Cardiac muscle cell (in vitro differentiated cells and primary cell): ENCODE measurements at regions not wholly inside any gene's neighbourhood (a gene's known extent, or its start where the extent isn't known, plus 50 kb on each side); places are given as distances from the start of the nearest gene placed in this dataset.
"Not testable (repeated sequence)": the region's sequence is repeated elsewhere in the genome, so short reads cannot be mapped to it uniquely, and the experiment has no call there.

Experiments
- DNase-seq, 2 donors: peaks; one replicate each; pipeline versions ENCODE4 v3.0.0 to v3.0.0-alpha.2; 2010 to 2017; ENCODE audit warnings: low read depth in 1 of 2, low spot score in 1 of 2
- H3K27ac ChIP-seq: fragments of 200-600 bp; sonication (generic); 2 replicates; pipeline ENCODE4 v1.5.1; 2016
- H3K27me3 ChIP-seq: fragments of 200-600 bp; sonication (generic); 2 replicates; pipeline ENCODE4 v1.6.0; 2016; ENCODE audit warnings: control low read depth
- H3K36me3 ChIP-seq: fragments of 200-600 bp; sonication (generic); 2 replicates; pipeline ENCODE4 v1.5.1; 2016; ENCODE audit warnings: control low read depth
- H3K4me1 ChIP-seq: fragments of 200-600 bp; sonication (generic); 2 replicates; pipeline ENCODE4 v1.8.1; 2017; ENCODE audit warnings: low read depth, mild to moderate bottlenecking, mixed run types
- H3K4me3 ChIP-seq: fragments of 200-600 bp; sonication (generic); 2 replicates; pipeline ENCODE4 v1.5.1; 2016; ENCODE audit warnings: mild to moderate bottlenecking
- H3K9me3 ChIP-seq: fragments of 200-600 bp; sonication (generic); 2 replicates; pipeline ENCODE4 v1.5.1; 2017; ENCODE audit warnings: low read depth, mild to moderate bottlenecking, control low read depth
- CTCF ChIP-seq: IDR thresholded peaks from 2 replicates; pipeline ENCODE4 v1.5.1; 2012; ENCODE audit warnings: low read depth, mild to moderate bottlenecking, low read length

- H3K4me1 ChIP-seq = no peaks in the 10 kb centered on the region
- no peak for DNase-seq
- H3K9me3 ChIP-seq = no peaks in the 10 kb centered on the region
- no peaks in the 10 kb centered on the region for H3K27me3 ChIP-seq
- H3K36me3 ChIP-seq = no peaks in the 10 kb centered on the region
- no peak for TF ChIP-seq CTCF
- H3K4me3 ChIP-seq = no peak overlapping the region
- no peak overlapping the region for H3K27ac ChIP-seq
Observed at GRCh38 chr3:165614337-165614736, 222.9 kb downstream of the BCHE start.

- Histone ChIP-seq H3K27ac (no peak overlapping the region), H3K27me3 (no peaks in the 10 kb centered on the region), H3K4me3 (no peak overlapping the region), H3K36me3 (no peaks in the 10 kb centered on the region), H3K9me3 (no peaks in the 10 kb centered on the region), H3K4me1 (no peaks in the 10 kb centered on the region)
- TF ChIP-seq CTCF = no peak
- no peak for DNase-seq
Observed at GRCh38 chr3:165613014-165613413, 224.2 kb downstream of the BCHE start.

- Histone ChIP-seq H3K36me3 (no peaks in the 10 kb centered on the region), H3K27ac (no peak overlapping the region), H3K4me1 (no peaks in the 10 kb centered on the region), H3K9me3 (no peaks in the 10 kb centered on the region), H3K27me3 (no peaks in the 10 kb centered on the region), H3K4me3 (no peak overlapping the region)
- DNase-seq = no peak
- TF ChIP-seq CTCF = no peak
Observed at GRCh38 chr3:165607221-165607620, 230.0 kb downstream of the BCHE start.

GRCh38 chr3:165603196-165603595 lies 234.0 kb downstream of the BCHE start:
- Histone ChIP-seq H3K36me3 (no peaks in the 10 kb centered on the region), H3K27ac (no peak overlapping the region), H3K27me3 (no peaks in the 10 kb centered on the region), H3K4me3 (no peak overlapping the region), H3K4me1 (no peaks in the 10 kb centered on the region), H3K9me3 (no peaks in the 10 kb centered on the region)
- no peak for DNase-seq
- no peak for TF ChIP-seq CTCF

GRCh38 chr3:165572566-165572965 lies 264.7 kb downstream of the BCHE start:
- not testable (repeated sequence) for H3K27ac ChIP-seq, H3K36me3 ChIP-seq, H3K9me3 ChIP-seq, H3K4me3 ChIP-seq, DNase-seq, H3K27me3 ChIP-seq, H3K4me1 ChIP-seq

- TF ChIP-seq CTCF = no peak
- H3K4me1 ChIP-seq = no peaks in the 10 kb centered on the region
Observed at GRCh38 chr3:165568907-165569462, 268.2 kb downstream of the BCHE start.

More at GRCh38 chr3:165568907-165569462, 268.2 kb downstream of the BCHE start:
- no peak overlapping the region for H3K4me3 ChIP-seq
- DNase-seq = no peak
- no peaks in the 10 kb centered on the region for H3K27me3 ChIP-seq
- no peaks in the 10 kb centered on the region for H3K36me3 ChIP-seq
- no peaks in the 10 kb centered on the region for H3K9me3 ChIP-seq
- no peak overlapping the region for H3K27ac ChIP-seq
